CD4-positive, alpha-beta T cell treated with Interferon gamma for 1 hour (primary cell): ENCODE measurements at regions not wholly inside any gene's neighbourhood (a gene's known extent, or its start where the extent isn't known, plus 50 kb on each side); places are given as distances from the start of the nearest gene placed in this dataset.
"Not testable (repeated sequence)": the region's sequence is repeated elsewhere in the genome, so short reads cannot be mapped to it uniquely, and the experiment has no call there.

Experiments used
- DNase-seq: peaks from one replicate; pipeline ENCODE4 v3.0.0-alpha.2; 2020

GRCh38 chrX:65971151-65971550, 68.7 kb downstream of the VSIG4 start:
- DNase-seq: no peak

- not testable (repeated sequence) for DNase-seq
Measured at GRCh38 chrX:65967159-65967558, 72.7 kb downstream of the VSIG4 start.

DNA sequence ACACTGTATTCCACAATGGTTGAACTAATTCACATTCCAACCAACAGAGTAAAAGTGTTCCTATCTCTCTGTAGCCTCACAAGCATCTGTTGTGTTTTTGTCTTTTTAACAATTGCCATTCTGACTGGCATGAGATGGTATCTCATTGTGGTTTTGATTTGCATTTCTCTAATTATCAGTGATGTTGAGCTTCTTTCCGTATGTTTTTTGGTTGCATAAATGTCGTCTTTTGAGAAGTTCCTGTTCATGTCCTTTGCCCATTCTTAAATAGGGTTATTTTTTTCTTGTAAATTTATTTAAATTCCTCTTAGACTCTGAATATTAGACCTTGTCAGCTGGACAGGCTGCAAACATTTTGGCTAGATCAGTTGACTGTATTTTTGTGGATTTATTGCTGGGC, 78.2 kb downstream of the VSIG4 start:
- no peak for DNase-seq

- DNase-seq: no peak
Measured at GRCh38 chrX:65948103-65948502, 91.8 kb downstream of the VSIG4 start.

DNA sequence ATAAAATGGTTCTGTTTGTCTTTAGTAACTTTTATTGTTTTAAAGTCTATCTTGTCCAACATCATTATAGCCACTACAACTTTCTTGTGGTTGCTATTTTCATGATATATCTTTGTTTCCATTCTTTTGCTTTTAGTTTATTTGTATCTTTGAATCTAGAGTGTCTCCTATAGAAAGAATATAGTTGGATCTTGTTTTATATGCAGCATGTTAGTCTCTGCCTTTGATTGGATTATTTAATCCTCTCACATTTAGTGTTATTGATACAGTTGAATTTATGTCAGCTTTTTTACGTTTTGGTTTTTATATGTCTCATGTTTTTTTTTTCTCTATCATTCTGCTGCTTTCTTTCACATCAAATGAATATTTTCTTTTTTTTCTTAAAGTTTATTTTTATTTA, 98.1 kb downstream of the VSIG4 start:
- no peak for DNase-seq

- no peak for DNase-seq
Measured at GRCh38 chrX:65933085-65933589, 106.7 kb downstream of the VSIG4 start.

DNA sequence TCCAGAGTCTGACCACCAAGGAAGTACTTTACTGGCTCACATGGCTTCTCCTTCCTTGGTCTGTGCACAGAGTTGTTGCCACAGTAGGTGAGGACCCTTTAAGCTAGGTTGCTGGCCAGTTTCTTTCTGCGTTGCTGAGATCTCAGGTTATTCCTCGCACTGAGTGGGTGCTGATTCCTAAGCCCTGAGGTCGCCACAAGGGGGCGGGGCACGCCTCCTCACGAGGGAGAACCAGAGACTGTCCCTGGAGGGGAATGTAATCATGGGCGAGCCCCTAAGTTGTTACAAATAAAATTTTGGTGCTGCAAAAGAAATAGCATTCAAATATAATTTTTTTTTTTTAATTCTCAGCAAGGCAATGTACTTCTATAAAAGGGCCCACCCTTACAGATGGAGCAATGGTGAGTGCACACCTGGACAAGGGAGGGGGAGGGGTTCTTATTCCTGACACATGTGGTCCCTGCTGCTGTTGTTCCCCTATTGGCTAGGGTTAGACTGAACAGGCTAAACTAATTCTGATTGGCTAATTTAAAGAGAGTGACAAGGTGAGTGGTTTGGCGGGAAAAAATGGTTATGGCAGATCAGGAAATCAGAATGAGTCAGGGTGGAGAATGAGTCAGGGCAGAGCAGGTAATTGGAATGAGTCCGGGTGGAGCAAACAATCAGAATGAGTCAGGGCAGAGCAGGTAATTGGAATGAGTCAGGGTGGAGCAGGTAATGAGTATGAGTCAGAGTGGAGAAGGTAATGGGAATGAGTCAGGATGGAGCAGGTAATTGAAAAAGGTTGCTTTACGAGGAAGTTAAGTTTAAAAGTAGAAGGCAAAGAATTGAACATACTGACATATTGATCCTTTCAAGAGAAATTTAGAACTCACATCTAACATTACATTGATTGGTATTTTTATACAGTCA, 107.5 kb downstream of the VSIG4 start:
- no peak for DNase-seq

DNA sequence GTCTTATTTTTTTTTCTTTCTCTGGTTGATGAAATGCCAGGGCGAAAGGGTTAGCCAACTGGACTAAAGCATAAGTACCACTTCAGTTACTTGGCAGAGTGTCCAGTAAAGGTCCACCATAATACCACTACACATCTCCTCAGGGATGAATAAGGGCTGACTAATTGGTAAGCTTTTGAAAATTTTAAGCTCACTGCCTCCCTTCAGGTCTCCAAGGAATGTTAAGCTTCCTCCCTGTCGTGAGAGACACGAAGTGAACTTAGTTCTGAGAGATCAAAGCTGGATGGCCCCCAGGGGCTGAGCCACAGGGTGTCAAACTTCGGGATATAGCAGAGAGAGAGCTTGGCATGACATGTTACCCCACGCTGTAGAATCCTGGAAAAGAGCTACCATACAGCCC, 111.4 kb downstream of the VSIG4 start:
- DNase-seq: no peak

DNA sequence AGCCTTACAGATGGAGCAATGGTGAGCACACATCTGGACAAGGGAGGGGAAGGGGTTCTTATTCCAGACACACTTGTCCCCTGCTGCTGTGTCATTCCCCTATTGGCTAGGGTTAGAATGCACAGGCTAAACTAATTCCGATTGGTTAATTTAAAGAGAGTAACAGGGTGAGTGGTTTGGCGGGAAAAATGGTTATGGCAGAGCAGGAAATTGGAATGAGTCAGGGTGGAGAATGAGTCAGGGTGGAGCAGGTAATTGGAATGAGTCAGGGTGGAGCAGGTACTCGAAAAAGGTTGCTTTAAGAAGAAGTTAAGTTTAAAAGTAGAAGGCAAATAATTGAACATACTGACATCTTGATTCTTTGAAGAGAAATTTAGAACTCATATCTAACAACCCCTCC, 112.5 kb downstream of the VSIG4 start:
- DNase-seq: not testable (repeated sequence)

- peak; percentile 60 for DNase-seq
Measured at GRCh38 chrX:65926095-65927019, 113.5 kb downstream of the VSIG4 start.

GRCh38 chrX:65925592-65925991, 114.3 kb downstream of the VSIG4 start:
- DNase-seq: no peak

GRCh38 chrX:65925005-65925404, 114.9 kb downstream of the VSIG4 start:
- no peak for DNase-seq

- DNase-seq: no peak
Measured at GRCh38 chrX:65921363-65921762, 118.5 kb downstream of the VSIG4 start.

DNA sequence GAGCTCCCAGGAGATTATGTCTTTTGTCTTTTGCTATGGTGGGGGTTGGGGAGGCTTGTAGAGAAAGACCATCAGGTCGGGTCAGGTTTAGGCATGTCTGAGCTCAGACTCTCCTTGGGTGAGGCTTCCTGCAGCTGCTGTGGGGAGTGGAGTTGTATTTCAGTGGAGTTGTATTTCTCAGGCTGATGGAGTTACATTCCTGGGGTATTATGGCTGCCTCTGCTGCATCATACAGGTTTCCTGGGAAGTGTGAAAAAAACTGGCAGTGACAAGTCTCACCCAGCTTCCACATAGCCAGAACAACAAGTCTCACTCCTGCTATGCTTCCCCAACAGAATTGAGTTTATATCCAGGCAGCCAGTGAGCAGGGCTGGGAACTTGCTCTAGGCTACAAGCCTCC, 119.3 kb downstream of the VSIG4 start:
- no peak for DNase-seq

GRCh38 chrX:65910899-65911298, 129.0 kb downstream of the VSIG4 start:
- DNase-seq: no peak

DNA sequence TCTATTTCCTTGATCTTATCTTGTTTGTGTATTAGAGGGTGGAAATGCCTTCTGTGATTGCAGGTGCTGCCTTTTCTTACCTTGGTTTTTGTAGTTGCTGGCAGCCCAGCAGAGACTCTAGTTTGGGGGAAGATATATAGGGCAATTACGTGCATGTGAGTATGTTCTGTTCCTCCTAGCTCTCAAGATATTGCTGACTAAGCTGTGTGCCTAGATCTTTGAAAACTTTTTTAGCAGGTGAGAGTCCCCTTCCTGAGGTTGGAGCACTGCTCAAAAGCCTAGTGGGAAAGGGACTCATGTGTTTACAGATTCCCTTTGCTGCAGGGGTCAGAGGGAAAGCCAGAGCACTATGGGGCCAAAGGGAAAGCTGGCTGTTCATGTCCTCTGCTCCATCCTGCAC, 136.1 kb downstream of the VSIG4 start:
- DNase-seq: no peak

- no peak for DNase-seq
Measured at GRCh38 chrX:65902011-65902410, 137.9 kb downstream of the VSIG4 start.

- DNase-seq: no peak
Measured at GRCh38 chrX:65900850-65901844, 138.7 kb downstream of the VSIG4 start.

DNA sequence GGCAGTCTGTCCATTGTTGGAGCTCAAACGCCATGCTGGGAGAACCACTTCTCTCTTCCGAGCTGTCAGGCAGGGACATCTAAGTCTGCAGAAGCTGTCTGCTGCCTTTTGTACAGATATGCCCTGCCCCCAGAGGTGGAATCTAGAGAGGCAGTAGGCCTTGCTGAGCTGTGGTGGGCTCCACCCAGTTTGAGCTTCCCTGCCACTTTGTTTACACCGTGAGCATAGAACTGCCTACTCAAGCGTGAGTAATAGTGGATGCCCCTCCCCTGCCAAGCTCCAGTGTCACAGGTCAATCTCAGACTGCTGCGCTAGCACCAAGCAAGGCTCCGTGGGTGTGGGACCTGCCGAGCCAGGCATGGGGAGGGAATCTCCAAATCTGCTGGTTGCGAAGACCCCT, 145.7 kb downstream of the VSIG4 start:
- DNase-seq: peak; percentile 52

GRCh38 chrX:65891817-65892216, 148.1 kb downstream of the VSIG4 start:
- DNase-seq: not testable (repeated sequence)

GRCh38 chrX:65888150-65888549, 151.7 kb downstream of the VSIG4 start:
- not testable (repeated sequence) for DNase-seq

DNA sequence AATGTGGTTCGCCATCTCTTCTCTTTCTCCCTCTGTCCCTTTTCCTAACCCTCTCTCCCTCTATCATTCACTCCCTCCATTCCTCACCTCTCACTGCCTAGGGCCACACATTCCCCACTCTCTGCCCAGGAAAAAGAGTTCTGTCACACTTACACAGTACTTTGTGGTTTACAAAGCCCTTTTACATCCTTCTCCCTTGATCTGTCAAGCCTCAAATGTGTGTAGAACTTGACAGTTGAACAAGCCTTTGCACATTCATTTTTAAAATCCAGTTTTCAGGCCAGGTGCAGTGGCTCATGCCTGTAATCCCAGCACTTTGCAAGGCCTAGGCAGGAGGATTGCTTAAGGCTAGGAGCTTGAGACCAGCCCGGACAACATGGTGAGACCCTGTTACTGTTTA, 156.3 kb downstream of the VSIG4 start:
- no peak for DNase-seq
